ENCODE measurements at regions not wholly inside any gene's neighbourhood (a gene's known extent, or its start where the extent isn't known, plus 50 kb on each side); places are given as distances from the start of the nearest gene placed in this dataset.

DNA sequence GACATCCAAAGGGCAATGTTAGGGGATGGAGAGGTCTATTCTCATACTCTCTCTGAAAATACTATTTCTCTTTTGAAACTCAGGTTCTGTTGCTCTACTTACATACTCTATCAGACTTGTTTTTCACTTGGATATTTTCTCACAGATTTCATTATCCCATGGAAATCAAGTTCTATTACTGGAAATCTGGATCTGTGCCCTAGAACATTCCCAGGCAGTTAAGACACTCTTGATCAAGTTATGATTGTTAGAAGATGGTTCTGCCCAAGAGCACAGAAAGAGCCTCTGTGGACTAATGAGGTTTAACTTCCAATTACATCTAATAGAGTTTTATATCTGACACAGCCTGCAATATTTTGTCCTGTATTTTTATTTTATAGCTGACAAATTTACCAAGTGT, 591.0 kb upstream of the ATP2B1 start:
- TF ChIP-seq, protein P1, sequence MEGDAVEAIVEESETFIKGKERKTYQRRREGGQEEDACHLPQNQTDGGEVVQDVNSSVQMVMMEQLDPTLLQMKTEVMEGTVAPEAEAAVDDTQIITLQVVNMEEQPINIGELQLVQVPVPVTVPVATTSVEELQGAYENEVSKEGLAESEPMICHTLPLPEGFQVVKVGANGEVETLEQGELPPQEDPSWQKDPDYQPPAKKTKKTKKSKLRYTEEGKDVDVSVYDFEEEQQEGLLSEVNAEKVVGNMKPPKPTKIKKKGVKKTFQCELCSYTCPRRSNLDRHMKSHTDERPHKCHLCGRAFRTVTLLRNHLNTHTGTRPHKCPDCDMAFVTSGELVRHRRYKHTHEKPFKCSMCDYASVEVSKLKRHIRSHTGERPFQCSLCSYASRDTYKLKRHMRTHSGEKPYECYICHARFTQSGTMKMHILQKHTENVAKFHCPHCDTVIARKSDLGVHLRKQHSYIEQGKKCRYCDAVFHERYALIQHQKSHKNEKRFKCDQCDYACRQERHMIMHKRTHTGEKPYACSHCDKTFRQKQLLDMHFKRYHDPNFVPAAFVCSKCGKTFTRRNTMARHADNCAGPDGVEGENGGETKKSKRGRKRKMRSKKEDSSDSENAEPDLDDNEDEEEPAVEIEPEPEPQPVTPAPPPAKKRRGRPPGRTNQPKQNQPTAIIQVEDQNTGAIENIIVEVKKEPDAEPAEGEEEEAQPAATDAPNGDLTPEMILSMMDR (IDR thresholded peaks at IDR 0.05) = no peak
- TF ChIP-seq POLR2AphosphoS5 (IDR thresholded peaks at IDR 0.05) (no peak), POLR2A (IDR thresholded peaks at IDR 0.05) (no peak)

Measured in sigmoid colon (tissue), 4 donors.